ENCODE measurements at regions not wholly inside any gene's neighbourhood (a gene's known extent, or its start where the extent isn't known, plus 50 kb on each side); places are given as distances from the start of the nearest gene placed in this dataset.

DNA sequence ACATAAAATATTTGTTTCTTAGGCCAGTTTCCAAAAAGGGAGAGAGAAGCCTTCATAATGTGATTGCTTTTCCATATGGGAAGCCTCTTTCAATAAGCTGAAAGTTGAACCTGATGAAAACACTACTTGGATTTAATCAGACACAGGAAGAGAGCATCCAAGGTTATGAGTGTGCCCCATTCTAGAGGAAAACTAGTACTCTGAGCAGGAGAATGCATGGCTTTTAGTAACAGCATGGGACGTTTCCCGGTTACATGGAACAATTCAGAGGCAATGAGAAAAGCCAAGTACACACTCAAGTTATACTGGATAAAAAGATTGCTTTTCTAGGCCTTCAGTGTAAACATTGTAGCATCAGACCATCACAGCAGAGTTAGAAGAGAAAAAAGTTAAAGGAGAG is 315.8 kb downstream of the ZNF516 start:
- H3K9me3 ChIP-seq (replicated peaks), result no peaks in the 10 kb centered on the region
- no peak for DNase-seq
- no peaks in the 10 kb centered on the region for H3K27me3 ChIP-seq
- H3K27ac ChIP-seq, result no peak overlapping the region
- H3K36me3 ChIP-seq, result no peaks in the 10 kb centered on the region
- H3K4me1 ChIP-seq, result no peaks in the 10 kb centered on the region
- H3K4me3 ChIP-seq, result no peak overlapping the region

DNA sequence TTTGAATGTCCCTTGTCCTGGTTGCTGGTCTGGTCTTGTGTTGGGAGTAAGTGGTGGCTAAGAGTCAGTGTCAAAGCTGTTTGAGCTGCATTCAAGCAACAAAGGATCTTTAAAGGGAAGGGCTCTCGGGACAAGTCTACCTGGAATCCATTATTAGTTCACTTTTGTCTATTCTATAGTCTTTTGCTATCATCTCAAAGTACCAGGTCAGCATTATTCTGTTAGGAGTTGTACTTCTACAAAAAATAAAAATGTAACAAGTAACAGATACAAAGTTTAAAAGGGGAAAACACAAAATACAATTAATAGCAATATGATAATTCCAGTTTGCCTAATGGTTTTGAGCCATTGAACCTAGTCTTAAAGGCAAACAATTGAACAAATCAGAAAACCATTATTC is 317.9 kb downstream of the ZNF516 start:
- Histone ChIP-seq H3K36me3 (no peaks in the 10 kb centered on the region), H3K27ac (no peak overlapping the region), H3K27me3 (no peaks in the 10 kb centered on the region), H3K4me3 (no peak overlapping the region), H3K4me1 (no peaks in the 10 kb centered on the region), H3K9me3 (replicated peaks) (no peaks in the 10 kb centered on the region)
- DNase-seq, result no peak

DNA sequence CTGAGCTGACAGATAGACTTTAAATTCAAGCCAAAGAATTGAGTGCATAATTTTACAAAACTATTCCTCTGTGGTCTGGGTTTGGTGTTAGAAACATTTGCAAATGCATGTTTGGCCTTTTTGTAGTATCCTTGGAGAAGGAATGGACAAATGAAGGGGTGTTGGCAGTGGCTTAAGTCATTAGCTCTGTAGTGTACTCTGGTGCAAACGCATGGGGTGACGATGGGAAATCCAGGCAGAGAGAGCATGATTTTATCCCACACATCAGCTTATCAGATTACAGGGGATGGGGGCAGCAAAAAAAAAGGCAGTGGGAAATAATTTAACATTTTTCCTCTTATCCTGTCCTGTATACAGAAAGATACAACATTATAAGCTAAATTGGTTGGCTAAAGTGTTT is 320.6 kb downstream of the ZNF516 start:
- no peak for DNase-seq
- Histone ChIP-seq H3K4me3 (no peak overlapping the region), H3K4me1 (no peaks in the 10 kb centered on the region), H3K36me3 (no peaks in the 10 kb centered on the region), H3K27ac (no peak overlapping the region), H3K27me3 (no peaks in the 10 kb centered on the region), H3K9me3 (replicated peaks) (no peaks in the 10 kb centered on the region)

- no peak overlapping the region for H3K4me3 ChIP-seq
- H3K27me3 ChIP-seq, result no peaks in the 10 kb centered on the region
- H3K27ac ChIP-seq, result no peak overlapping the region
- no peaks in the 10 kb centered on the region for H3K4me1 ChIP-seq
- no peaks in the 10 kb centered on the region for H3K36me3 ChIP-seq
- no peak for DNase-seq
- no peaks in the 10 kb centered on the region for H3K9me3 ChIP-seq (replicated peaks)
Observed at GRCh38 chr18:76169733-76170132, 325.3 kb downstream of the ZNF516 start.

DNA sequence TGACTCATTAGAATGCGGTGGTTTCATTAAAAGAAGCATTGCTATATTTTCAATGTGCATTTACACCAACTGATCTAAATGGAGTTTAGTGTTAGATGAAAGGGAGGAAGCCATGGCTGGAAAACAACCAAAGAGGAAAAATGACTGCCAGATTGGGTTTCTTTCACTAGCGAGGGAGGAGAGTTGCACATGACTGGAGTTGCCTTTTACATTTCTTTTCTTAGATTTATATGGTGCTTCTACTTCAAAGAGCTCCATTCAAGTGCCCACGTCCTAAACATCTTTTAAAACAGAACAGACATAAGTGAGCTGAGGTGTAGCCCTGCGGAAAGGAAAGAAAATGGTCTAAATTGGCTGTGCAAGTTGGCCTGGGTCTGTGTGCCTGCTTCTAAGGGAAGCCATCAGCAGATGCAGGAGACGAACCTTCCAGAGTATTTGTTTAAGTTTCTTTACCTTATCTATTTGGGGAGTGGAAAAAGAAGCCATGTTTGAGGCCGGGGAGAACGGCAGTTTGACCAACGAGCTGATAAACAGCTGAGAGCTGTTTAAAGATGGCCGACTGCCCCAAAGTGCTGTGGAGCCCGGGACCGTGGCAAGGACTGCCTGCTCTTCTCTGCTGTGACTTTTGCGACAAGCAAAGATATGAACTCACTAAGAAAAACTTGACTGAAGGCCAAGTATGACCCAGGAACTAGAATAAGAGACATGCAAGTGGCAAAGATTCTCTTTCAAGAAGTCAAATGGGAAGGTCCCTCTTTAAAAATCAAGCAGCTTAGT is 327.0 kb downstream of the ZNF516 start:
- H3K4me3 ChIP-seq, result no peak overlapping the region
- H3K27me3 ChIP-seq, result no peaks in the 10 kb centered on the region
- no peaks in the 10 kb centered on the region for H3K36me3 ChIP-seq
- no peaks in the 10 kb centered on the region for H3K9me3 ChIP-seq (replicated peaks)
- no peak overlapping the region for H3K27ac ChIP-seq
- H3K4me1 ChIP-seq, result no peaks in the 10 kb centered on the region
- no peak for DNase-seq

DNA sequence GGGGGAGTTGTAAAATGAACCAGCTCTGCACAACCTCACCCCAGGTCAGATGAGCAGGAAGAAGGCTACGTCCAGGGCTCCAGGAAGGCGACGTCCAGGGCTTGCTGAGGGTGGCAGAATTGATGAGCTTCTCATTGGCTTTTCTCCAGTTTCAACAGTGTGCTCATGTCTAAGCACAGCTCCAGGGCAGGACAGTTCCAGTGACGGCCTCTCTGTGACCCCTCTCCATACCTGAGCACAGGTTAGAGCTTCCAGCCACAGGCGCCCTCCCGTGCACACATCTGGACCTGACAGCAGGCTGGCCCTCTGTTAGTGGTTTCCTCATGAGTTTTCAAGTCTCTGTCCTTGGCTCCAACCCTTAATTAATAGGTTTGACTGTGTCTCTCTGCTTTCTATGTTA is 327.6 kb downstream of the ZNF516 start:
- Histone ChIP-seq H3K36me3 (no peaks in the 10 kb centered on the region), H3K9me3 (replicated peaks) (no peaks in the 10 kb centered on the region), H3K27me3 (no peaks in the 10 kb centered on the region), H3K4me1 (no peaks in the 10 kb centered on the region), H3K4me3 (no peak overlapping the region), H3K27ac (no peak overlapping the region)
- no peak for DNase-seq

- Histone ChIP-seq H3K4me3 (no peak overlapping the region), H3K9me3 (replicated peaks) (no peaks in the 10 kb centered on the region), H3K36me3 (no peaks in the 10 kb centered on the region), H3K4me1 (no peaks in the 10 kb centered on the region), H3K27me3 (no peaks in the 10 kb centered on the region), H3K27ac (no peak overlapping the region)
- DNase-seq, result no peak
Observed at GRCh38 chr18:76162886-76163285, 332.2 kb downstream of the ZNF516 start.

GRCh38 chr18:76161983-76162382 is 333.1 kb downstream of the ZNF516 start:
- H3K9me3 ChIP-seq (replicated peaks), result no peaks in the 10 kb centered on the region
- DNase-seq, result no peak
- no peak overlapping the region for H3K27ac ChIP-seq
- no peaks in the 10 kb centered on the region for H3K36me3 ChIP-seq
- H3K4me3 ChIP-seq, result no peak overlapping the region
- no peaks in the 10 kb centered on the region for H3K4me1 ChIP-seq
- no peaks in the 10 kb centered on the region for H3K27me3 ChIP-seq

GRCh38 chr18:76153691-76154090 is 341.4 kb downstream of the ZNF516 start:
- H3K4me1 ChIP-seq, result no peaks in the 10 kb centered on the region
- H3K4me3 ChIP-seq, result no peak overlapping the region
- no peaks in the 10 kb centered on the region for H3K36me3 ChIP-seq
- H3K9me3 ChIP-seq (replicated peaks), result no peaks in the 10 kb centered on the region
- H3K27me3 ChIP-seq, result no peaks in the 10 kb centered on the region
- no peak for DNase-seq
- H3K27ac ChIP-seq, result no peak overlapping the region

DNA sequence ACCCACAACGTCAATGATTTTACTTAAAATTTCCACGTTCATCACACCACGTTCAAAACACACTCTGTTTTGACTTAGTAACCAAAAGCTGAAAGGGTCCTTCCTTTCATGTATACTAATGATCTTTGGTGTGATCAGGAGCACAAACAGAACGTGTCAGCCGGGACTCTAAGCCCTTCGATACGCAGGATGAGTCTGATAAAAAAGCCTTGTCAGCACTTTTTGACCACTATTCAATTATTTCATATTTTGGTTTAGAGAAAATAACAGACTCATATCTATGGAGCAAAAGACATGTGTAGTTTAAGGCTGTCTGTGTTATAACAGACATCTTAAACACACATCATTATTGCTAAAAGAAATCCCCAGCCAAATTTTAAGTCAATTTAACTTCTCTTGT is 345.3 kb downstream of the ZNF516 start:
- DNase-seq, result no peak
- H3K27me3 ChIP-seq, result no peaks in the 10 kb centered on the region
- H3K27ac ChIP-seq, result no peak overlapping the region
- no peaks in the 10 kb centered on the region for H3K9me3 ChIP-seq (replicated peaks)
- H3K4me1 ChIP-seq, result no peaks in the 10 kb centered on the region
- H3K36me3 ChIP-seq, result no peaks in the 10 kb centered on the region
- H3K4me3 ChIP-seq, result no peak overlapping the region

DNA sequence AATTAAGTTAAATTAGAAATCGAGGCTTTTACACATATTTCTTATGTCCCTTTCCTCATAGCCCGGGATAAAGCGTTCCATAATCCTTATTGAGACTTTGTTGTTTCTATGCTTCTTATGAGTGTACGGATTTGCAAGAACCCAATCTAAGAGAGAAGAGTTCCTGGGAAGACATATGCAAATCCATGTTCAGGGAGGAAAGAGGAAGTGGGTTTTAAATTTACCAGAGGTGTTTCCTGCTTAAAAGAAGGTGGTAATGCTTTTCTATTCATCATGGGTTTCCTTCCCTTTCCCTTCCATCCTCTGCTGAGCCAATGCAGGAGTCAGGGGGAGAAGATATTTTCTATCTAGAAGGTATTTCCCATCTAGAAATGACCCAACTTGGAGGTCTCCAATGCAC is 345.8 kb downstream of the ZNF516 start:
- no peak overlapping the region for H3K27ac ChIP-seq
- H3K36me3 ChIP-seq, result no peaks in the 10 kb centered on the region
- H3K4me3 ChIP-seq, result no peak overlapping the region
- no peaks in the 10 kb centered on the region for H3K27me3 ChIP-seq
- DNase-seq, result no peak
- H3K4me1 ChIP-seq, result no peaks in the 10 kb centered on the region
- H3K9me3 ChIP-seq (replicated peaks), result no peaks in the 10 kb centered on the region

- no peak for DNase-seq
- Histone ChIP-seq H3K36me3 (no peaks in the 10 kb centered on the region), H3K9me3 (replicated peaks) (no peaks in the 10 kb centered on the region), H3K4me3 (no peak overlapping the region), H3K4me1 (no peaks in the 10 kb centered on the region), H3K27ac (no peak overlapping the region), H3K27me3 (no peaks in the 10 kb centered on the region)
Observed at GRCh38 chr18:76145521-76146376, 349.3 kb downstream of the ZNF516 start.

GRCh38 chr18:76144844-76145243 is 350.2 kb downstream of the ZNF516 start:
- no peaks in the 10 kb centered on the region for H3K9me3 ChIP-seq (replicated peaks)
- no peaks in the 10 kb centered on the region for H3K4me1 ChIP-seq
- no peaks in the 10 kb centered on the region for H3K27me3 ChIP-seq
- no peak overlapping the region for H3K27ac ChIP-seq
- DNase-seq, result no peak
- H3K36me3 ChIP-seq, result no peaks in the 10 kb centered on the region
- no peak overlapping the region for H3K4me3 ChIP-seq

DNA sequence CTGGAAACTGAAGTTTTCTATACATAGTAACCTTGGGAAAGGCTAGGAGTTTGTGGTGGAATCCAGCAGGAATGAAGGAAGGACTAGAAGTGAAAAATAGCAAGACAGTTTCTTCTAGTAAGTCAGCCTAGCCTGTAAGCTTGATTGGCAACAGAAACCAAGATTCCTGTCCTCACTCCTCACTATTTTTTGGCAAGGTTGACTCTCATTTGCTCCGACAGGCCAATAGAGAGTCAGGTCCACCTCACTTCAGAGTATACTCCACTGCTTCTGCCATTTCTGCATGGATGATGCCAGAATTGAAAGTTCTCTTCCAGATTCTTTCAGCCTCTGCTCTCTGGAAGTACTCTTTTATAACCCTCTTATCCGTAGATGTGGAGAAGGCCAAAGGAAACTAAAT is 352.4 kb downstream of the ZNF516 start:
- Histone ChIP-seq H3K27me3 (no peaks in the 10 kb centered on the region), H3K4me3 (no peak overlapping the region), H3K27ac (no peak overlapping the region), H3K4me1 (no peaks in the 10 kb centered on the region), H3K36me3 (no peaks in the 10 kb centered on the region), H3K9me3 (replicated peaks) (no peaks in the 10 kb centered on the region)
- DNase-seq, result no peak

DNA sequence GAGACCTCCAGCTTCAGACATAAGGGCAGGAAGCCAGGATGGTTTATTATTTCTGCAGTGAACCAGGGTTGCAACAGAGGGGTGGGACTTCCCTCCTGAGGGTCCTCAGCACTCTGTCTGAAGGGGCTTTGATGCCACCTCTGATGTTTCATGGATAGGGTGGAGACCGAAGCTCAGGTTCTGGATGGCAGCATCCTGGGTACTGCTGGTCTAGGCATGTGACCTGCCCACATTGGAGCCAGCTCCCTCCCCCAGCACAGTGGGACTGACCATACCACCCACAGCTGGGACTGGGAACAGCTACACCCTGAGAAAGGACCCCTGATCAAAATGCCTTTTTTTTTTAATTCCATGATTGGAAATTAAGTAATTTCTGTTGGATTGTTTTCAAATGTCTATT is 355.2 kb downstream of the ZNF516 start:
- DNase-seq, result no peak
- H3K27me3 ChIP-seq, result no peaks in the 10 kb centered on the region
- no peak overlapping the region for H3K27ac ChIP-seq
- H3K4me1 ChIP-seq, result no peaks in the 10 kb centered on the region
- no peaks in the 10 kb centered on the region for H3K9me3 ChIP-seq (replicated peaks)
- H3K4me3 ChIP-seq, result no peak overlapping the region
- no peaks in the 10 kb centered on the region for H3K36me3 ChIP-seq

Measured in SJCRH30 (cell line).